ENCODE measurements at regions not wholly inside any gene's neighbourhood (a gene's known extent, or its start where the extent isn't known, plus 50 kb on each side); places are given as distances from the start of the nearest gene placed in this dataset.

GRCh38 chr6:71388068-71388744, 99.6 kb downstream of the OGFRL1 start:
- peaks cover 0 to 7% (median 0%) of the 10 kb centered on the region in 3 donors for H3K27me3 Mint-ChIP-seq
- H3K27ac Mint-ChIP-seq: no peak overlapping the region
- no peak for ATAC-seq (ENCODE audit: low read depth in 2 of 2)
- peaks cover 0 to 5% (median 0%) of the 10 kb centered on the region in 3 donors for H3K4me1 Mint-ChIP-seq
- DNase-seq: no peak
- no peaks in the 10 kb centered on the region for H3K36me3 Mint-ChIP-seq
- no peaks in the 10 kb centered on the region for H3K9me3 Mint-ChIP-seq
- H3K4me3 Mint-ChIP-seq: no peak overlapping the region

- Mint-ChIP-seq H3K4me3 (no peak overlapping the region), H3K9me3 (no peaks in the 10 kb centered on the region), H3K4me1 (peaks cover 0 to 5% (median 0%) of the 10 kb centered on the region in 3 donors), H3K27ac (no peak overlapping the region), H3K36me3 (no peaks in the 10 kb centered on the region), H3K27me3 (peaks cover 0 to 7% (median 0%) of the 10 kb centered on the region in 3 donors)
- ATAC-seq (ENCODE audit: low read depth in 2 of 2) (no peak), DNase-seq (no peak)
These were observed 100.4 kb downstream of the OGFRL1 start for GRCh38 chr6:71388856-71389527.

GRCh38 chr6:71391126-71391525, 102.5 kb downstream of the OGFRL1 start:
- H3K36me3 Mint-ChIP-seq: no peaks in the 10 kb centered on the region
- H3K4me1 Mint-ChIP-seq: peaks cover 0 to 5% (median 0%) of the 10 kb centered on the region in 3 donors
- H3K9me3 Mint-ChIP-seq: no peaks in the 10 kb centered on the region
- no peak overlapping the region for H3K27ac Mint-ChIP-seq
- no peak for DNase-seq
- ATAC-seq (ENCODE audit: low read depth in 2 of 2): no peak
- no peak overlapping the region for H3K4me3 Mint-ChIP-seq
- peaks cover 0 to 7% (median 0%) of the 10 kb centered on the region in 3 donors for H3K27me3 Mint-ChIP-seq

GRCh38 chr6:71392276-71392675, 103.7 kb downstream of the OGFRL1 start:
- ATAC-seq (ENCODE audit: low read depth in 2 of 2): no peak
- peaks cover 0 to 7% (median 0%) of the 10 kb centered on the region in 3 donors for H3K27me3 Mint-ChIP-seq

GRCh38 chr6:71393471-71393870, 104.9 kb downstream of the OGFRL1 start:
- no peak for DNase-seq
- ATAC-seq (ENCODE audit: low read depth in 2 of 2): no peak
- H3K4me1 Mint-ChIP-seq: no peaks in the 10 kb centered on the region
- H3K4me3 Mint-ChIP-seq: no peak overlapping the region
- no peaks in the 10 kb centered on the region for H3K9me3 Mint-ChIP-seq
- H3K36me3 Mint-ChIP-seq: no peaks in the 10 kb centered on the region
- peaks cover 0 to 7% (median 0%) of the 10 kb centered on the region in 3 donors for H3K27me3 Mint-ChIP-seq
- H3K27ac Mint-ChIP-seq: no peak overlapping the region

More at GRCh38 chr6:71392276-71392675, 103.7 kb downstream of the OGFRL1 start:
- H3K4me1 Mint-ChIP-seq: peaks cover 0 to 5% (median 0%) of the 10 kb centered on the region in 3 donors
- peak overlapping the region in 1 of 6 donors; percentile 14 for H3K27ac Mint-ChIP-seq
- H3K36me3 Mint-ChIP-seq: no peaks in the 10 kb centered on the region
- no peak for DNase-seq
- H3K4me3 Mint-ChIP-seq: no peak overlapping the region
- no peaks in the 10 kb centered on the region for H3K9me3 Mint-ChIP-seq

- Mint-ChIP-seq H3K4me1 (no peaks in the 10 kb centered on the region), H3K9me3 (no peaks in the 10 kb centered on the region), H3K36me3 (no peaks in the 10 kb centered on the region), H3K27ac (no peak overlapping the region), H3K27me3 (peaks cover 0 to 7% (median 0%) of the 10 kb centered on the region in 3 donors), H3K4me3 (no peak overlapping the region)
- ATAC-seq (ENCODE audit: low read depth in 2 of 2): no peak
- DNase-seq: no peak
These were observed 105.4 kb downstream of the OGFRL1 start for GRCh38 chr6:71393981-71394432.

GRCh38 chr6:71394926-71395325, 106.3 kb downstream of the OGFRL1 start:
- no peak overlapping the region for H3K27ac Mint-ChIP-seq
- H3K27me3 Mint-ChIP-seq: peaks cover 0 to 7% (median 0%) of the 10 kb centered on the region in 3 donors
- H3K4me1 Mint-ChIP-seq: no peaks in the 10 kb centered on the region
- ATAC-seq (ENCODE audit: low read depth in 2 of 2): no peak
- no peaks in the 10 kb centered on the region for H3K36me3 Mint-ChIP-seq
- H3K4me3 Mint-ChIP-seq: no peak overlapping the region
- no peak for DNase-seq
- H3K9me3 Mint-ChIP-seq: no peaks in the 10 kb centered on the region

GRCh38 chr6:71395731-71396409, 107.3 kb downstream of the OGFRL1 start:
- no peaks in the 10 kb centered on the region for H3K36me3 Mint-ChIP-seq
- no peak overlapping the region for H3K27ac Mint-ChIP-seq
- ATAC-seq (ENCODE audit: low read depth in 2 of 2) (no peak), DNase-seq (no peak)
- no peak overlapping the region for H3K4me3 Mint-ChIP-seq
- no peaks in the 10 kb centered on the region for H3K9me3 Mint-ChIP-seq
- peaks cover 0 to 7% (median 0%) of the 10 kb centered on the region in 3 donors for H3K27me3 Mint-ChIP-seq
- no peaks in the 10 kb centered on the region for H3K4me1 Mint-ChIP-seq

GRCh38 chr6:71396410-71396801, 107.8 kb downstream of the OGFRL1 start:
- peaks cover 0 to 7% (median 0%) of the 10 kb centered on the region in 3 donors for H3K27me3 Mint-ChIP-seq
- peaks cover 0 to under 1% (median 0%) of the 10 kb centered on the region in 3 donors for H3K4me1 Mint-ChIP-seq
- no peak for ATAC-seq (ENCODE audit: low read depth in 2 of 2)
- no peaks in the 10 kb centered on the region for H3K9me3 Mint-ChIP-seq
- H3K36me3 Mint-ChIP-seq: no peaks in the 10 kb centered on the region
- no peak for DNase-seq
- H3K27ac Mint-ChIP-seq: no peak overlapping the region
- H3K4me3 Mint-ChIP-seq: no peak overlapping the region

- DNase-seq (no peak), ATAC-seq (ENCODE audit: low read depth in 2 of 2) (no peak)
- Mint-ChIP-seq H3K9me3 (no peaks in the 10 kb centered on the region), H3K4me1 (peaks cover 4 to 6% (median 4%) of the 10 kb centered on the region in 3 donors), H3K27ac (no peak overlapping the region), H3K36me3 (no peaks in the 10 kb centered on the region), H3K27me3 (peaks cover 0 to 3% (median 0%) of the 10 kb centered on the region in 3 donors), H3K4me3 (no peak overlapping the region)
These were observed 110.7 kb downstream of the OGFRL1 start for GRCh38 chr6:71399279-71399678.

GRCh38 chr6:71400852-71401251, 112.2 kb downstream of the OGFRL1 start:
- no peak overlapping the region for H3K27ac Mint-ChIP-seq
- H3K9me3 Mint-ChIP-seq: no peaks in the 10 kb centered on the region
- peaks cover 0 to under 1% of the 10 kb centered on the region in 2 donors for H3K36me3 Mint-ChIP-seq
- H3K27me3 Mint-ChIP-seq: peaks cover 0 to 3% (median 2%) of the 10 kb centered on the region in 3 donors
- DNase-seq (no peak), ATAC-seq (ENCODE audit: low read depth in 2 of 2) (no peak)
- H3K4me1 Mint-ChIP-seq: peaks cover 4 to 6% (median 4%) of the 10 kb centered on the region in 3 donors
- no peak overlapping the region for H3K4me3 Mint-ChIP-seq

GRCh38 chr6:71402096-71402495, 113.5 kb downstream of the OGFRL1 start:
- H3K27me3 Mint-ChIP-seq: peaks cover 0 to 15% (median 5%) of the 10 kb centered on the region in 3 donors
- H3K4me3 Mint-ChIP-seq: peak overlapping the region in 1 of 8 donors; percentile 12
- DNase-seq (no peak), ATAC-seq (ENCODE audit: low read depth in 2 of 2) (no peak)
- H3K9me3 Mint-ChIP-seq: no peaks in the 10 kb centered on the region
- H3K27ac Mint-ChIP-seq: peak overlapping the region in 1 of 6 donors; percentile 84
- H3K36me3 Mint-ChIP-seq: peaks cover 0 to 6% of the 10 kb centered on the region in 2 donors
- peaks cover 4 to 6% (median 4%) of the 10 kb centered on the region in 3 donors for H3K4me1 Mint-ChIP-seq

GRCh38 chr6:71403422-71404134, 115.0 kb downstream of the OGFRL1 start:
- Mint-ChIP-seq H3K27ac (no peak overlapping the region), H3K4me3 (no peak overlapping the region), H3K36me3 (peaks cover 0 to 6% of the 10 kb centered on the region in 2 donors), H3K9me3 (no peaks in the 10 kb centered on the region), H3K4me1 (peaks cover 4 to 7% (median 4%) of the 10 kb centered on the region in 3 donors), H3K27me3 (peaks cover 0 to 21% (median 9%) of the 10 kb centered on the region in 3 donors)
- no peak for DNase-seq
- ATAC-seq (ENCODE audit: low read depth in 2 of 2): no peak

All from naive B cell (primary cell).